Upper lobe of left lung (tissue), 4 donors: ENCODE measurements at regions not wholly inside any gene's neighbourhood (a gene's known extent, or its start where the extent isn't known, plus 50 kb on each side); places are given as distances from the start of the nearest gene placed in this dataset.

ENCODE experiments used
- CTCF ChIP-seq, 6 experiments: fragments of 450-650 bp in 4 of 6; fragments of 200-600 bp in 2 of 6; sonication (generic) in 2 of 6; IDR thresholded peaks; one replicate each; pipeline ENCODE4 v1.5.1; 2016 to 2019; ENCODE audit warnings: antibody characterized with exemption in 6 of 6
- POLR2A ChIP-seq, 4 donors: fragments of 450-650 bp; IDR thresholded peaks; one replicate each; pipeline ENCODE4 v1.5.1; 2016 to 2017; ENCODE audit warnings: antibody characterized with exemption in 4 of 4, mild to moderate bottlenecking in 2 of 4
- POLR2AphosphoS5 ChIP-seq, 2 donors: sonication (generic); formaldehyde crosslinking; IDR thresholded peaks; one replicate each; pipeline ENCODE4 v1.5.1; 2017; ENCODE audit warnings: antibody characterized with exemption in 2 of 2

DNA sequence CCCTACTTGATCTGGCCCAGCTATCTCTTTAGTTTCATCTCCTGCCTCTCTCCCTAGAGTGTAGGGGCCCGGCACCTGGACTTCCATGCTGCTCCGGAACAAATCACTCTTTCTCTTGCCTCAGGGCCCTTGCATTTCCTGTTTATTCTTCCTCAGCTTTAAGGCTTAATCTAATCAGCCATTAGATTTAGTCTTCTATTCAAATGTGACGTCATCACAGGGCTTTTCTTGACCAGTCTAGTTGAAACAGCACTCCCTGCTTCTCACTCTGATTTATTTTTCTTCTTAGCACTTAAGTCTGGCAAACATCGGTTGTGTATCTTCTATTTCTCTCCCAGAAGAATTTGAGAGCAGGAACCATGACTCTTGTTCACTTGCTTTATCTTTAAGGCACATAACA is 564.1 kb downstream of the EFNB2 start:
- TF ChIP-seq CTCF (IDR thresholded peaks at IDR 0.05) = no peak
- no peak for TF ChIP-seq POLR2A (IDR thresholded peaks at IDR 0.05)
- TF ChIP-seq POLR2AphosphoS5 (IDR thresholded peaks at IDR 0.05) = no peak
